ACHN (cell line): ENCODE measurements at regions not wholly inside any gene's neighbourhood (a gene's known extent, or its start where the extent isn't known, plus 50 kb on each side); places are given as distances from the start of the nearest gene placed in this dataset.

Experiments used
- DNase-seq: peaks from one replicate; pipeline ENCODE4 v3.0.0-alpha.2; 2015
- in situ Hi-C: cut with HindIII; loops from 2 replicates; pipeline ENCODE4 v1.10.0; 2017; ENCODE audit warnings: low sequenced_read_pairs, low pct_ligation_motif_present, low pct_unique_long_range_greater_than_20kb

DNA sequence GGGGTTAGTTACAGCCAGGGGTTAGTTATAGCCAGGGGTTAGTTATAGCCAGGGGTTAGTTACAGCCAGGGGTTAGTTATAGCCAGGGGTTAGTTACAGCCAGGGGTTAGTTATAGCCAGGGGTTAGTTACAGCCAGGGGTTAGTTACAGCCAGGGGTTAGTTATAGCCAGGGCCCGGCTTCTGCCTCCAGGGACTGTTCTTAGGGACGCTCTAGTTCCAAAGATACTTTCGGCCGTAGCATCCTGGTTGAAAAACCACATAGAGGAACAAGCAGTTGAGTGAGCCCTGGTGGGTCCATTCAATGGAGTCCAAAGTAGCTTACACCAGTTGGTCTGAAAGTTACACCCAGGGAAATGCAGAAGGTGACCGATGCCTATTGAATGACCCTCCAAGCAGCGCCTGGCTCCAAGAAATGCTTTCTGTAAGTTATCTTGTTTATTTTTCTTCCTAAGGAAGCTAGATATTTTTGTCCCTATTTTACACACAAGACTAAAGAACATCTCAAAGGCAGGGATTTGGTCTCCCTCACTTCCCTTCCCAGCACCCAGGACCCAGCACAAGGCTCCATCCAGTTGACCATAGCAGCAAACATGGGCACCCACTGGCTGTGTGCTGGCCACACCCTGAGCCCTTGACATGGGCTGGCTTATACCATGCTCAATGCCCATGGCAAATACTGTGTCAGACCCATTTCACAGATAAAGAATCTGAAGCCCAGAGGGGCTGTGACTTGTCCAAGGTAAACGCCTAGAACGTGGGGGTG lies 49.7 kb upstream of the SHISAL1 start:
- in situ Hi-C loops, result no loop called here
- DNase-seq, result no peak
